Panc1 (cell line): ENCODE measurements at regions not wholly inside any gene's neighbourhood (a gene's known extent, or its start where the extent isn't known, plus 50 kb on each side); places are given as distances from the start of the nearest gene placed in this dataset.

Experiments
- ATAC-seq: fragments of 200-7000 bp; cut with Tn5 transposase; 2 replicates; pipeline ENCODE4 v1.9.1; 2020; ENCODE audit warnings: mild to moderate bottlenecking, moderate library complexity
- BruUV-seq: library from RNA; stranded (reverse); fragments of 400-500 nt; replicated peaks from 2 replicates; lab custom pipeline; 2021; lab: Mats Ljungman, UMichigan
- CTCF ChIA-PET: fragments of 300-600 bp; sonication (Branson Sonifier 250); formaldehyde crosslinking; loops from one replicate; lab custom pipeline; 2022; ENCODE audit warnings: antibody characterized with exemption; lab: Charles Lee
- POLR2A ChIA-PET: fragments of 300-600 bp; sonication (Branson Sonifier 250); formaldehyde crosslinking; loops from one replicate; lab custom pipeline; 2022; ENCODE audit warnings: antibody characterized with exemption; lab: Charles Lee
- DNase-seq: peaks from one replicate; pipeline ENCODE4 v3.0.0-alpha.2; 2010; ENCODE audit warnings: low read depth, low spot score
- H3K27ac ChIP-seq: 2 replicates; pipeline ENCODE4 v1.5.1; 2011; ENCODE audit warnings: mild to moderate bottlenecking, low read length, inconsistent platforms
- H3K27me3 ChIP-seq: fragments of 200-500 bp; sonication (Bioruptor generic); 2 replicates; pipeline ENCODE4 v1.6.0; 2014; ENCODE audit warnings: low read length, inconsistent platforms; ENCODE audit not compliant: control insufficient read depth, insufficient read depth
- H3K36me3 ChIP-seq: fragments of 200-500 bp; sonication (Bioruptor generic); 2 replicates; pipeline ENCODE4 v1.5.1; 2014; ENCODE audit warnings: inconsistent platforms, mild to moderate bottlenecking, low read length, moderate library complexity; ENCODE audit not compliant: control insufficient read depth, insufficient read depth
- H3K4me1 ChIP-seq: 2 replicates; pipeline ENCODE4 v1.5.1; 2011; ENCODE audit warnings: inconsistent platforms, mild to moderate bottlenecking, low read length, moderate library complexity; ENCODE audit not compliant: control insufficient read depth, insufficient read depth
- H3K4me3 ChIP-seq, 2 experiments: 2 replicates each; pipeline ENCODE4 v1.5.1; 2011 to 2012; ENCODE audit warnings: low read depth in 2 of 2, low read length in 2 of 2, mild to moderate bottlenecking in 2 of 2, inconsistent platforms in 1 of 2, moderate library complexity in 1 of 2
- H3K9me3 ChIP-seq: fragments of 200-500 bp; sonication (Bioruptor generic); 2 replicates; pipeline ENCODE4 v1.5.1; 2014; ENCODE audit warnings: low read depth, mild to moderate bottlenecking, inconsistent platforms, low read length, moderate library complexity; ENCODE audit not compliant: control insufficient read depth, insufficient read depth
- CTCF ChIP-seq: fragments of 450-650 bp; IDR thresholded peaks from 2 replicates; pipeline ENCODE4 v1.5.1; 2017; ENCODE audit warnings: mild to moderate bottlenecking
- POLR2AphosphoS5 ChIP-seq: IDR thresholded peaks from 2 replicates; pipeline ENCODE4 v1.6.1; 2012; ENCODE audit warnings: mild to moderate bottlenecking, low read depth, low read length, moderate library complexity
- SIN3A ChIP-seq: IDR thresholded peaks from 2 replicates; pipeline ENCODE4 v1.6.1; 2012; ENCODE audit warnings: low read depth, mild to moderate bottlenecking, low read length, moderate library complexity, borderline replicate concordance; ENCODE audit not compliant: insufficient read depth
- TCF7L2 ChIP-seq: IDR thresholded peaks from 2 replicates; pipeline ENCODE4 v1.6.1; 2011; ENCODE audit warnings: mild to moderate bottlenecking, low read depth, low read length, inconsistent platforms
- in situ Hi-C: cut with HindIII; loops from 2 replicates; pipeline ENCODE4 v1.10.0; 2016; ENCODE audit warnings: low sequenced_read_pairs, low pct_unique_long_range_greater_than_20kb
- intact Hi-C: fragments of 100-400 bp; cut with micrococcal nuclease; formaldehyde crosslinking; loops from one replicate; pipeline ENCODE4 v1.10.0; 2022; ENCODE audit not compliant: unreplicated experiment
- TF ChIP-seq, protein P1 (sequence below), 2 experiments: IDR thresholded peaks; 2 replicates each; pipeline ENCODE4 v1.6.1; 2011 to 2012; ENCODE audit warnings: low read depth in 2 of 2, control low read depth in 1 of 2, low read length in 1 of 2, mild to moderate bottlenecking in 1 of 2, moderate library complexity in 1 of 2; ENCODE audit not compliant: insufficient read depth in 1 of 2

GRCh38 chr10:25692761-25693160 is 241.3 kb upstream of the MYO3A start:
- ATAC-seq (no peak), DNase-seq (no peak)
- no peaks in the 10 kb centered on the region for H3K9me3 ChIP-seq
- H3K36me3 ChIP-seq, result no peaks in the 10 kb centered on the region
- no peaks in the 10 kb centered on the region for H3K4me1 ChIP-seq
- H3K4me3 ChIP-seq, result no peak overlapping the region
- BruUV-seq, result no TSS peak
- ChIA-PET CTCF (no interaction called here), POLR2A (no interaction called here)
- H3K27ac ChIP-seq, result no peak overlapping the region
- TF ChIP-seq TCF7L2 (no peak), POLR2AphosphoS5 (no peak), CTCF (no peak)
- H3K27me3 ChIP-seq, result no peaks in the 10 kb centered on the region
- intact Hi-C loops, result no loop called here
- in situ Hi-C loops, result no loop called here

DNA sequence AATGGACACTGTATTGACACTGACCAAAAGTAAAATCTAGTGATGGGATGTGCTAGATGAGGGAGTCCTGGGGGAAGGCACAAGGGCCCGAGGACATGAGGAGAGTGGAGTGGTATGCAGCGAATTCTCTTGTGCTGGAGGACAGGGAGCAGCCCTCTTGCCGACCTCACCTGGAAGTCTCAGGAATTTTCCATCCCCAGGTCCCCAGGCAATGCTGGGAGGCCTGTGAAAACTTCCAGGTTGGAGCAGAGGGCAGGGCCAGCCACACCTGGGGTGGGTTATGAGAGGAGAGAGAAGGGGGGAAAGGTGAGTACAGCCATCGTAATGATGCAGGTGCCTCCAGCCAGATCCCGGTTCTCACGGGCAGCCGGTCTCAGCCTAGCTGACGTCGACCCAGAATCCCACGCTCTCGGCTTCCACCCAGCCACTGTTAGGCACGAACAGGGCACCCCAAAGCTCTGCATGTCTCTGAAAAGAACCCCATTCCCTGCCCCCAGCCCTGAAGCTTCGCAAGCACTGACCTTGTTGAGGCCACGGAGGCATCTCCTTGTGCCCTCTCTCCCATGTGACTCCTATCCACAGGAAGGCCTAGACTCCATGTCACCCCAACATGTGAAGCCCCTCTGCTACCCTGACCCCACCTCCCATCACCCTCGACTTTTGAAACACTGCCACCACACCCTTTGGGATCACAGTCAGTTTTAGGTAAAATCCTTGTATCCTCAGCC is 239.7 kb upstream of the MYO3A start:
- no TSS peak for BruUV-seq
- ChIA-PET CTCF (no interaction called here), POLR2A (no interaction called here)
- Histone ChIP-seq H3K4me1 (no peaks in the 10 kb centered on the region), H3K4me3 (no peak overlapping the region), H3K27ac (no peak overlapping the region), H3K36me3 (no peaks in the 10 kb centered on the region), H3K9me3 (no peaks in the 10 kb centered on the region), H3K27me3 (no peaks in the 10 kb centered on the region)
- TF ChIP-seq, protein P1, sequence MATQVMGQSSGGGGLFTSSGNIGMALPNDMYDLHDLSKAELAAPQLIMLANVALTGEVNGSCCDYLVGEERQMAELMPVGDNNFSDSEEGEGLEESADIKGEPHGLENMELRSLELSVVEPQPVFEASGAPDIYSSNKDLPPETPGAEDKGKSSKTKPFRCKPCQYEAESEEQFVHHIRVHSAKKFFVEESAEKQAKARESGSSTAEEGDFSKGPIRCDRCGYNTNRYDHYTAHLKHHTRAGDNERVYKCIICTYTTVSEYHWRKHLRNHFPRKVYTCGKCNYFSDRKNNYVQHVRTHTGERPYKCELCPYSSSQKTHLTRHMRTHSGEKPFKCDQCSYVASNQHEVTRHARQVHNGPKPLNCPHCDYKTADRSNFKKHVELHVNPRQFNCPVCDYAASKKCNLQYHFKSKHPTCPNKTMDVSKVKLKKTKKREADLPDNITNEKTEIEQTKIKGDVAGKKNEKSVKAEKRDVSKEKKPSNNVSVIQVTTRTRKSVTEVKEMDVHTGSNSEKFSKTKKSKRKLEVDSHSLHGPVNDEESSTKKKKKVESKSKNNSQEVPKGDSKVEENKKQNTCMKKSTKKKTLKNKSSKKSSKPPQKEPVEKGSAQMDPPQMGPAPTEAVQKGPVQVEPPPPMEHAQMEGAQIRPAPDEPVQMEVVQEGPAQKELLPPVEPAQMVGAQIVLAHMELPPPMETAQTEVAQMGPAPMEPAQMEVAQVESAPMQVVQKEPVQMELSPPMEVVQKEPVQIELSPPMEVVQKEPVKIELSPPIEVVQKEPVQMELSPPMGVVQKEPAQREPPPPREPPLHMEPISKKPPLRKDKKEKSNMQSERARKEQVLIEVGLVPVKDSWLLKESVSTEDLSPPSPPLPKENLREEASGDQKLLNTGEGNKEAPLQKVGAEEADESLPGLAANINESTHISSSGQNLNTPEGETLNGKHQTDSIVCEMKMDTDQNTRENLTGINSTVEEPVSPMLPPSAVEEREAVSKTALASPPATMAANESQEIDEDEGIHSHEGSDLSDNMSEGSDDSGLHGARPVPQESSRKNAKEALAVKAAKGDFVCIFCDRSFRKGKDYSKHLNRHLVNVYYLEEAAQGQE (IDR thresholded peaks at IDR 0.05; ENCODE audit: insufficient read depth in 1 of 2, low read depth in 2 of 2, low read length in 1 of 2), result no peak
- intact Hi-C loops (no loop called here), in situ Hi-C loops (no loop called here)
- DNase-seq (no peak), ATAC-seq (no peak)

- no peaks in the 10 kb centered on the region for H3K27me3 ChIP-seq
- ATAC-seq (no peak), DNase-seq (no peak)
- H3K4me1 ChIP-seq, result no peaks in the 10 kb centered on the region
- no peak overlapping the region for H3K4me3 ChIP-seq
- in situ Hi-C loops, result no loop called here
- H3K36me3 ChIP-seq, result no peaks in the 10 kb centered on the region
- POLR2A ChIA-PET, result no interaction called here
- no peaks in the 10 kb centered on the region for H3K9me3 ChIP-seq
- no TSS peak for BruUV-seq
- CTCF ChIA-PET, result no interaction called here
- intact Hi-C loops, result no loop called here
- no peak for TF ChIP-seq CTCF
- TF ChIP-seq, protein P1 (IDR thresholded peaks at IDR 0.05; ENCODE audit: insufficient read depth in 1 of 2, low read depth in 2 of 2, low read length in 1 of 2), result no peak
- TF ChIP-seq POLR2AphosphoS5, result no peak
- no peak for TF ChIP-seq TCF7L2
- no peak for TF ChIP-seq SIN3A
- H3K27ac ChIP-seq, result no peak overlapping the region
Observed at GRCh38 chr10:25694971-25695370, 239.1 kb upstream of the MYO3A start.
